ENCODE measurements at regions not wholly inside any gene's neighbourhood (a gene's known extent, or its start where the extent isn't known, plus 50 kb on each side); places are given as distances from the start of the nearest gene placed in this dataset.

- H3K27ac Mint-ChIP-seq: no peak overlapping the region
- no peak overlapping the region for H3K4me3 Mint-ChIP-seq
- DNase-seq (ENCODE audit: low spot score in 2 of 2) (no peak), ATAC-seq (ENCODE audit: low read depth) (no peak)
- peaks cover 12% of the 10 kb centered on the region for H3K27me3 Mint-ChIP-seq
- H3K9me3 Mint-ChIP-seq: no peaks in the 10 kb centered on the region
- H3K4me1 Mint-ChIP-seq: no peaks in the 10 kb centered on the region
- no peaks in the 10 kb centered on the region for H3K36me3 Mint-ChIP-seq
Measured at GRCh38 chr15:85874236-85874635, 79.5 kb upstream of the KLHL25 start.

GRCh38 chr15:85875756-85876155 is 81.0 kb upstream of the KLHL25 start:
- H3K4me3 Mint-ChIP-seq: no peak overlapping the region
- H3K27me3 Mint-ChIP-seq: peaks cover 15% of the 10 kb centered on the region
- H3K27ac Mint-ChIP-seq: no peak overlapping the region
- H3K4me1 Mint-ChIP-seq: no peaks in the 10 kb centered on the region
- no peaks in the 10 kb centered on the region for H3K9me3 Mint-ChIP-seq
- H3K36me3 Mint-ChIP-seq: no peaks in the 10 kb centered on the region
- DNase-seq (ENCODE audit: low spot score in 2 of 2) (no peak), ATAC-seq (ENCODE audit: low read depth) (no peak)

DNA sequence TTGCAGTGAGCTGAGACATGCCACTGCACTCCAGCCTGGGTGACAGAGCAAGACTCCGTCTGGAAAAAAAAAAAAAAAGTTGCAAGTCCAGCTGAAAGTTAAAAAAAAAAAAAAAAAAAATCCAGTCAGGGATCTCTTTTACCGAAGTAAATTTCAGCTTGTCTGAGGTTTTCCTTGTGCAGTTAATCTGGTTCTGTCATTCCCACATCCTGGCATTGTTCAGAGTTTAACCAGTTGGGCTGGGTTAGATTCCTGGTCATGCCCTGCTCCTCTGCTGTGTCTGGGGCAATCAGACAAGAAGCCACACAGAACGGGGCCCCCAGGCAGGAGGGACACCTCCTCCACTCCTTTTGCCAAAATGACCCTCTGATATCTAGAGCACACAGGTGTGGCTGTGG is 84.1 kb upstream of the KLHL25 start:
- Mint-ChIP-seq H3K27ac (no peak overlapping the region), H3K9me3 (peaks cover 3% of the 10 kb centered on the region), H3K36me3 (no peaks in the 10 kb centered on the region), H3K4me1 (no peaks in the 10 kb centered on the region), H3K27me3 (peaks cover 13% of the 10 kb centered on the region), H3K4me3 (no peak overlapping the region)
- DNase-seq (ENCODE audit: low spot score in 2 of 2) (no peak), ATAC-seq (ENCODE audit: low read depth) (no peak)

DNA sequence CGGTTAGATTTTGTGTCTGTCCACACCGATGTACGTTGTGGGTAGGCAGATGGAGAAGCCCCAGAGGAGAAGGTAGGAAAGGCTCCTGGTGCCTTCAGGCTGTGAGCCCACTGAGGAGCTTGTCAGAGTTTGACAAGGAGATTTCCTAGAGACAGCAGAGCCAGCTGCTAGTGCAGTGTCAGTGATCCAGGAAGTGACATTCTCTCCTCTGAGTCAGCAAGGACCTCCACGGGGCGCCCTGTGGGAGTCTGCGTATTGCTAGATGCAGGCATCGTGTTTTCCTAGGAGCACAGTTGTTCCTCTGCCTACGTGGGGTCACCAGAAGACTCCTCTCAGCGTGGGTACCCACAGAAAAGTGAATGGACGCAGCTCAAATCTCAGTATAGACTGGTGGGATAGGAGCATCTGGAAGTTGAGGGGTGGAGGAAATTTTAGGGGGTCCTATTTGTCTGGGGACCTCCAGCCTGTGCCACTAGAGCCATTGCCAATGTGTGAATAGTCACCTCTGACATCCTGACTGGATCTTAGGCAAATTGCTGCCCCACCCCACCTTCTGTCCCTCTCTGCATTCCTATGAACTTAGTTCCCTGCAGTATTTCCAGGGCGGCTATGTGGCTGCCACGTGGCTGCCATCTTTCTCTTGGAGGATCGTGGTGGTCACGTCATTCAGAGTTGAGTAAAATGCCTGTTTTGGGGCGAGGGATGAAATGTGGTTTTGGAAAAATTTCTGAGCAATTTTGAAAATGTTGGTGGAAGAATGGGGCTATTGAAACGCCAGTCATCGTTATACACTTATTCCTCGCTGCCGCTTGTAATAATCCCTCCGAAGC is 84.8 kb upstream of the KLHL25 start:
- no peaks in the 10 kb centered on the region for H3K4me1 Mint-ChIP-seq
- H3K36me3 Mint-ChIP-seq: no peaks in the 10 kb centered on the region
- H3K9me3 Mint-ChIP-seq: peaks cover 3% of the 10 kb centered on the region
- H3K27ac Mint-ChIP-seq: no peak overlapping the region
- H3K4me3 Mint-ChIP-seq: no peak overlapping the region
- ATAC-seq (ENCODE audit: low read depth): no peak
- no peak for DNase-seq (ENCODE audit: low spot score in 2 of 2)
- H3K27me3 Mint-ChIP-seq: peaks cover 13% of the 10 kb centered on the region

DNA sequence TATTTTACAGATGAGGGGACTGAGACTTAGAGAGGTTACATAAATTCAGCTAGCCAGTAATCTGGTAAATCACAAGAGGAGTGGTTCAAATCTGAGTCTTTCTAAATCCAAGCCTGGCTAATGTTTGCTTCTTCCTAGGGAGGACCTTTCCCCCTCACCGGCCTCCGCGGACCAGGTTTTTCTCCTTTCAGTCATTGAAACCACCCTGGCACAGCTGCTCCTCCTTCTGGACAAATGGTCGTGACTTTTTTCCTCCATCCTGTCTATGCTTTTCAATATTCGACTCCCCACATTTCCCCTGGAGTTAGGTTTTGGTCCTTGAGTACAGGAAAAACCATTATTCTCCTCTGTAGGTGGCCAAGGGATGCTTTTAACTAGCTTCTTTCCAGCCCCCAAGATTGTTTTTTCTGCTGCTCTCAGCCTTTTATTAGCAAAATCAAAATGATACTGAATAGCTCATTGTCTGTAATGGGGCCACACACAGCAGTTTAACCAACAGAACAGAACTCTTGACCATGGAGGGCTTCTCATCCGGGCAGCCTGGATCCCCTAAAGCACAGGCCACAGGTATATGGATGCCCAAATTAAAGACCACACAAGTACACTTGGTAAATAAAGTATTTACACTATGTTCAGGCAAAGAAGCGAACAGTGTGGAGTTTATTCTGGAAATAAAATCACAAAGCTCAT is 85.9 kb upstream of the KLHL25 start:
- no peak for DNase-seq (ENCODE audit: low spot score in 2 of 2)
- H3K4me1 Mint-ChIP-seq: no peaks in the 10 kb centered on the region
- peaks cover 3% of the 10 kb centered on the region for H3K9me3 Mint-ChIP-seq
- ATAC-seq (ENCODE audit: low read depth): no peak
- no peaks in the 10 kb centered on the region for H3K36me3 Mint-ChIP-seq
- peaks cover 13% of the 10 kb centered on the region for H3K27me3 Mint-ChIP-seq
- no peak overlapping the region for H3K27ac Mint-ChIP-seq
- H3K4me3 Mint-ChIP-seq: no peak overlapping the region

GRCh38 chr15:85886309-85886811 is 91.6 kb upstream of the KLHL25 start:
- H3K4me1 Mint-ChIP-seq: no peaks in the 10 kb centered on the region
- peaks cover 22% of the 10 kb centered on the region for H3K27me3 Mint-ChIP-seq
- H3K9me3 Mint-ChIP-seq: peaks cover 3% of the 10 kb centered on the region
- no peak overlapping the region for H3K27ac Mint-ChIP-seq
- ATAC-seq (ENCODE audit: low read depth): no peak
- no peaks in the 10 kb centered on the region for H3K36me3 Mint-ChIP-seq
- DNase-seq (ENCODE audit: low spot score in 2 of 2): no peak
- no peak overlapping the region for H3K4me3 Mint-ChIP-seq

GRCh38 chr15:85889956-85890619 is 95.4 kb upstream of the KLHL25 start:
- ATAC-seq (ENCODE audit: low read depth) (no peak), DNase-seq (ENCODE audit: low spot score in 2 of 2) (no peak)
- no peak overlapping the region for H3K4me3 Mint-ChIP-seq
- H3K9me3 Mint-ChIP-seq: no peaks in the 10 kb centered on the region
- no peaks in the 10 kb centered on the region for H3K4me1 Mint-ChIP-seq
- H3K36me3 Mint-ChIP-seq: no peaks in the 10 kb centered on the region
- no peak overlapping the region for H3K27ac Mint-ChIP-seq
- peaks cover 25% of the 10 kb centered on the region for H3K27me3 Mint-ChIP-seq

GRCh38 chr15:85890620-85890980 is 95.9 kb upstream of the KLHL25 start:
- Mint-ChIP-seq H3K4me3 (no peak overlapping the region), H3K27me3 (peaks cover 27% of the 10 kb centered on the region), H3K27ac (no peak overlapping the region), H3K36me3 (no peaks in the 10 kb centered on the region), H3K9me3 (no peaks in the 10 kb centered on the region), H3K4me1 (no peaks in the 10 kb centered on the region)
- DNase-seq (ENCODE audit: low spot score in 2 of 2): no peak
- no peak for ATAC-seq (ENCODE audit: low read depth)

GRCh38 chr15:85891470-85891869 is 96.7 kb upstream of the KLHL25 start:
- no peak for DNase-seq (ENCODE audit: low spot score in 2 of 2)
- H3K27ac Mint-ChIP-seq: no peak overlapping the region
- H3K27me3 Mint-ChIP-seq: peaks cover 28% of the 10 kb centered on the region
- peaks cover 1% of the 10 kb centered on the region for H3K4me1 Mint-ChIP-seq
- ATAC-seq (ENCODE audit: low read depth): no peak
- H3K4me3 Mint-ChIP-seq: no peak overlapping the region
- H3K36me3 Mint-ChIP-seq: no peaks in the 10 kb centered on the region
- peaks cover 1% of the 10 kb centered on the region for H3K9me3 Mint-ChIP-seq

DNA sequence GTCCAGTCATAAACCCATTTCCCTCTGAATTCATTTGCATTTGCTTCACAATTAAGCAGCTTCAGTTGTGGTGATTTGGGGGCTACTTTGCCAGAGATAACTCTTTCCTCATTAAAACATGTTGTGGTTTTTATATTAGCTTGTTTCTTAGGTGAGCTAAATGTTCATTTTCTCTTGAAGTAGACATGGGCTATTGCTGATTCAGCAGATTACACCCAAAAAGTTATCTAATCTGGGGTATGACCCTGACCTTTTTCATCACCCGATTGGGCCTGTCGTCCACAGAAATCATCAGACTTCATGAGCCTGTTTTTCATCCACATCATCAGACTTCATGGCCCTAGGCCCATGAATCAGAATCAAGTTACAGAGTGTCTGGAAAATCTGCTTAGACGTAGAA is 97.5 kb upstream of the KLHL25 start:
- no peak for ATAC-seq (ENCODE audit: low read depth)
- Mint-ChIP-seq H3K27ac (no peak overlapping the region), H3K9me3 (peaks cover 9% of the 10 kb centered on the region), H3K36me3 (no peaks in the 10 kb centered on the region), H3K4me1 (peaks cover 8% of the 10 kb centered on the region), H3K4me3 (no peak overlapping the region), H3K27me3 (peaks cover 30% of the 10 kb centered on the region)
- no peak for DNase-seq (ENCODE audit: low spot score in 2 of 2)

DNA sequence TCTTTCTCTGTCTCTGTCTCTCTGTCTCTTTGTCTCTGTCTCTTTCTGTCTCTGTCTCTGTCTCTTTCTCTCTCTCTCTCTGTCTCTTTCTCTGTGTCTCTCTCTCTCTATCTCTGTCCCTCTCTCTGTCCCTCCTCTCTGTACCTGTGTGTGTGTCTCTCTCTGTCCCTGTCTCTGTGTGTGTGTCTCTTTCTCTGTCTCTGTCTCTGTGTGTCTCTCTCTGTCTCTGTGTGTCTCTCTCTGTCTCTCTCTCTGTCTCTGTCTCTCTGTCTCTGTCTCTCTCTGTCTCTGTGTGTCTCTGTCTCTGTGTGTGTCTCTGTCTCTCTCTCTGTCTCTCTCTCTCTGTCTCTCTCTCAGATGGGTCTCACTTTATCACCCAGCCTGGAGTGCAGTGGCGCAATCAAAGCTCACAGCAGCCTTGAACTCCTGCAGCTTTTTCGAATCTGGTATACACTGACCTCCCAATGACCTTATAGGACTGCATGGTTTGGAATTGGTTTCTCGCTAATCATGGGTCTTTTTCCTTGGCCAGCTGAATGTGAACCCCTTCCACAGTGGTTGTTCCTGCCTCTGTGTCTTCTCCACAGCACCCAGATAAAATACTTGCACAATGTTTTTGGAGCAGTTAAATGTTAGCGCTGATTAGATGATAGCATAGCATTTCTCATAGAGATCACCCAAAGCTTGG is 102.6 kb upstream of the KLHL25 start:
- DNase-seq (ENCODE audit: low spot score in 2 of 2): no peak
- no peak overlapping the region for H3K27ac Mint-ChIP-seq
- no peaks in the 10 kb centered on the region for H3K36me3 Mint-ChIP-seq
- ATAC-seq (ENCODE audit: low read depth): no peak
- H3K4me3 Mint-ChIP-seq: no peak overlapping the region
- H3K4me1 Mint-ChIP-seq: peaks cover 10% of the 10 kb centered on the region
- peaks cover 19% of the 10 kb centered on the region for H3K27me3 Mint-ChIP-seq
- H3K9me3 Mint-ChIP-seq: peaks cover 11% of the 10 kb centered on the region

GRCh38 chr15:85897895-85898717 is 103.4 kb upstream of the KLHL25 start:
- peaks cover 11% of the 10 kb centered on the region for H3K9me3 Mint-ChIP-seq
- peaks cover 10% of the 10 kb centered on the region for H3K4me1 Mint-ChIP-seq
- no peak overlapping the region for H3K27ac Mint-ChIP-seq
- H3K36me3 Mint-ChIP-seq: no peaks in the 10 kb centered on the region
- no peak overlapping the region for H3K4me3 Mint-ChIP-seq
- ATAC-seq (ENCODE audit: low read depth) (no peak), DNase-seq (ENCODE audit: low spot score in 2 of 2) (no peak)
- H3K27me3 Mint-ChIP-seq: peaks cover 15% of the 10 kb centered on the region

DNA sequence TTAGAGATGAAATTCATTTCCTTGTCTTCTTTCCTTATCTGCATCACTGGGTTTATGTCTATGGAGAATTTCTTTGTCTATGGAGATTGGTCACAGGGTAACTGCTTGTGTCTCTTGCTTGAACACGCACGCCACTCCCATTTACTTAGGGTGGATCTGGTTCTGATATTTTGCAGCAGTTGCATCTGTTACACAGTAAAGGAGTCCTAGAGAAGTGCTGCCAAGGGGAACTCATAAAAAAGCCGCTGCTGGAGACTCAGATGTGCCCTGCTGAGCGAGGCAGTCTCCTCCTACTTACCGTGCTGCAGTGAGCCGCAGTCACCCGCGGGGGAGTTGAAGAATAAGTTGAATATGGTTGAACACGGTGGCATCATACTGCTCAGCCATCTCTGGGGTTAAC is 105.2 kb upstream of the KLHL25 start:
- H3K9me3 Mint-ChIP-seq: peaks cover 11% of the 10 kb centered on the region
- ATAC-seq (ENCODE audit: low read depth) (no peak), DNase-seq (ENCODE audit: low spot score in 2 of 2) (no peak)
- no peaks in the 10 kb centered on the region for H3K36me3 Mint-ChIP-seq
- no peak overlapping the region for H3K27ac Mint-ChIP-seq
- no peak overlapping the region for H3K4me3 Mint-ChIP-seq
- H3K27me3 Mint-ChIP-seq: peaks cover 13% of the 10 kb centered on the region
- peaks cover 10% of the 10 kb centered on the region for H3K4me1 Mint-ChIP-seq
